ENCODE measurements at regions not wholly inside any gene's neighbourhood (a gene's known extent, or its start where the extent isn't known, plus 50 kb on each side); places are given as distances from the start of the nearest gene placed in this dataset.
"Not testable (repeated sequence)": the region's sequence is repeated elsewhere in the genome, so short reads cannot be mapped to it uniquely, and the experiment has no call there.

- H3K4me3 ChIP-seq; H3K27me3 ChIP-seq; DNase-seq; H3K4me1 ChIP-seq; H3K27ac ChIP-seq; H3K9me3 ChIP-seq; intact Hi-C loops (cut with DNase I); H3K36me3 ChIP-seq: not testable (repeated sequence)
- 93 to 97% methylated on average over 6 of the region's 6 CpGs for WGBS, 2 donors
These were observed 96.0 kb downstream of the MRPL57 start for GRCh38 chr13:21272439-21272838.

GRCh38 chr13:21274457-21274856 is 98.0 kb downstream of the MRPL57 start:
- H3K27ac ChIP-seq; H3K4me1 ChIP-seq; H3K4me3 ChIP-seq; H3K27me3 ChIP-seq; H3K9me3 ChIP-seq; intact Hi-C loops (cut with DNase I); DNase-seq; H3K36me3 ChIP-seq: not testable (repeated sequence)
- WGBS, 2 donors = 57 to 62% methylated on average over 4 of the region's 4 CpGs

GRCh38 chr13:21282065-21282464 is 105.6 kb downstream of the MRPL57 start:
- H3K9me3 ChIP-seq = no peaks in the 10 kb centered on the region
- DNase-seq = no peak
- H3K27me3 ChIP-seq = peaks cover 0 to 11% (median 0%) of the 10 kb centered on the region in 4 donors
- H3K36me3 ChIP-seq = no peaks in the 10 kb centered on the region
- intact Hi-C loops (cut with DNase I) = no loop called here
- no peak overlapping the region for H3K4me3 ChIP-seq
- WGBS, 2 donors = 88 to 89% methylated on average over 2 of the region's 2 CpGs
- TF ChIP-seq POLR2A (IDR thresholded peaks at IDR 0.05) = no peak
- TF ChIP-seq CTCF (IDR thresholded peaks at IDR 0.05) = no peak
- no peak overlapping the region for H3K27ac ChIP-seq
- no peaks in the 10 kb centered on the region for H3K4me1 ChIP-seq

- intact Hi-C loops (cut with DNase I) = no loop called here
- TF ChIP-seq POLR2A (IDR thresholded peaks at IDR 0.05) (no peak), CTCF (IDR thresholded peaks at IDR 0.05) (no peak)
- peaks cover 0 to 6% (median 0%) of the 10 kb centered on the region in 4 donors for H3K27me3 ChIP-seq
- H3K4me1 ChIP-seq = no peaks in the 10 kb centered on the region
- no peaks in the 10 kb centered on the region for H3K9me3 ChIP-seq
- DNase-seq = no peak
- H3K4me3 ChIP-seq = no peak overlapping the region
- H3K27ac ChIP-seq = no peak overlapping the region
- 85 to 89% methylated on average over 17 to 20 of the region's 20 CpGs for WGBS, 2 donors
- no peaks in the 10 kb centered on the region for H3K36me3 ChIP-seq
These were observed 111.0 kb downstream of the MRPL57 start for GRCh38 chr13:21287331-21287907.

- 87 to 95% methylated on average over 3 to 4 of the region's 5 CpGs for WGBS, 2 donors
- Histone ChIP-seq H3K9me3 (no peaks in the 10 kb centered on the region), H3K36me3 (no peaks in the 10 kb centered on the region), H3K27ac (no peak overlapping the region), H3K4me1 (no peaks in the 10 kb centered on the region), H3K4me3 (no peak overlapping the region), H3K27me3 (no peaks in the 10 kb centered on the region)
- intact Hi-C loops (cut with DNase I) = no loop called here
- DNase-seq = no peak
- TF ChIP-seq CTCF (IDR thresholded peaks at IDR 0.05) (no peak), POLR2A (IDR thresholded peaks at IDR 0.05) (no peak)
These were observed 113.0 kb downstream of the MRPL57 start for GRCh38 chr13:21289475-21289874.

- H3K9me3 ChIP-seq; H3K27ac ChIP-seq; H3K4me3 ChIP-seq; H3K36me3 ChIP-seq; DNase-seq; intact Hi-C loops (cut with DNase I); H3K4me1 ChIP-seq; H3K27me3 ChIP-seq: not testable (repeated sequence)
- WGBS, 2 donors = 80 to 88% methylated on average over 13 of the region's 13 CpGs
These were observed 114.1 kb downstream of the MRPL57 start for GRCh38 chr13:21290442-21291002.

GRCh38 chr13:21291840-21292239 is 115.4 kb downstream of the MRPL57 start:
- intact Hi-C loops (cut with DNase I) = no loop called here
- DNase-seq = no peak
- Histone ChIP-seq H3K9me3 (no peaks in the 10 kb centered on the region), H3K27me3 (no peaks in the 10 kb centered on the region), H3K4me3 (no peak overlapping the region), H3K4me1 (peaks cover 0 to 3% (median 0%) of the 10 kb centered on the region in 3 donors), H3K36me3 (no peaks in the 10 kb centered on the region), H3K27ac (no peak overlapping the region)
- 80 to 81% methylated on average over 7 of the region's 7 CpGs for WGBS, 2 donors
- TF ChIP-seq CTCF (IDR thresholded peaks at IDR 0.05) (no peak), POLR2A (IDR thresholded peaks at IDR 0.05) (no peak)
